ENCODE measurements at regions not wholly inside any gene's neighbourhood (a gene's known extent, or its start where the extent isn't known, plus 50 kb on each side); places are given as distances from the start of the nearest gene placed in this dataset.

DNA sequence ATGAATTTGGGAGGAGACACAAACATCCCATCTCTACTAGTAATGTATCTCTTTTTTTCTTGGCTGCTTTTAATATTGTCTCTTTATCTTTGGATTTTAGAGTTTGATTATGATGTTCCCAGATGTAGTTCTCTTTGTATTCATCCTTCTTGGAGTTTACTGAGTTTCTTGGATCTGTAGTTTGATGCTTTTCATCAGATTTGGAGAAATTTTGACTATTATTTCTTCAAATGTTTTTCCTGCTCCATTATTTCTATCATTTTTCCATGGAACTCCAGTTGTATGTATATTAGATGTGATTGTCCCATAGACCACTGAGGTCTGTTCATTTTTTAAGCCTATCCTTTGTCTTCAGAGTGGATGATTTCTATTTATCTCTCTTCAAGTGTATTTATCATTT, 90.7 kb upstream of the ARHGAP5 start:
- TF ChIP-seq, protein P1, sequence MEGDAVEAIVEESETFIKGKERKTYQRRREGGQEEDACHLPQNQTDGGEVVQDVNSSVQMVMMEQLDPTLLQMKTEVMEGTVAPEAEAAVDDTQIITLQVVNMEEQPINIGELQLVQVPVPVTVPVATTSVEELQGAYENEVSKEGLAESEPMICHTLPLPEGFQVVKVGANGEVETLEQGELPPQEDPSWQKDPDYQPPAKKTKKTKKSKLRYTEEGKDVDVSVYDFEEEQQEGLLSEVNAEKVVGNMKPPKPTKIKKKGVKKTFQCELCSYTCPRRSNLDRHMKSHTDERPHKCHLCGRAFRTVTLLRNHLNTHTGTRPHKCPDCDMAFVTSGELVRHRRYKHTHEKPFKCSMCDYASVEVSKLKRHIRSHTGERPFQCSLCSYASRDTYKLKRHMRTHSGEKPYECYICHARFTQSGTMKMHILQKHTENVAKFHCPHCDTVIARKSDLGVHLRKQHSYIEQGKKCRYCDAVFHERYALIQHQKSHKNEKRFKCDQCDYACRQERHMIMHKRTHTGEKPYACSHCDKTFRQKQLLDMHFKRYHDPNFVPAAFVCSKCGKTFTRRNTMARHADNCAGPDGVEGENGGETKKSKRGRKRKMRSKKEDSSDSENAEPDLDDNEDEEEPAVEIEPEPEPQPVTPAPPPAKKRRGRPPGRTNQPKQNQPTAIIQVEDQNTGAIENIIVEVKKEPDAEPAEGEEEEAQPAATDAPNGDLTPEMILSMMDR (IDR thresholded peaks at IDR 0.05): no peak
- no peak for TF ChIP-seq MAFK (IDR thresholded peaks at IDR 0.05; ENCODE audit: partially characterized antibody)
- no peak for TF ChIP-seq CHD4 (IDR thresholded peaks at IDR 0.05; ENCODE audit: borderline replicate concordance)
